PFSK-1 (cell line): ENCODE measurements at regions not wholly inside any gene's neighbourhood (a gene's known extent, or its start where the extent isn't known, plus 50 kb on each side); places are given as distances from the start of the nearest gene placed in this dataset.

Experiments used
- FOXP2 ChIP-seq: optimal IDR thresholded peaks from 2 replicates; pipeline ENCODE3; 2011; ENCODE audit warnings: borderline replicate concordance, control low read depth, inconsistent platforms; ENCODE audit not compliant: insufficient read depth; ENCODE audit errors: extremely low read length, extremely low read depth
- POLR2AphosphoS5 ChIP-seq: IDR thresholded peaks from 2 replicates; pipeline ENCODE4 v1.6.1; 2012; ENCODE audit warnings: low read depth, mild to moderate bottlenecking, control low read depth, low read length, moderate library complexity
- SIN3A ChIP-seq: IDR thresholded peaks from 2 replicates; pipeline ENCODE4 v1.6.1; 2012; ENCODE audit warnings: mild to moderate bottlenecking, low read length, moderate library complexity, borderline replicate concordance; ENCODE audit not compliant: insufficient read depth
- TAF1 ChIP-seq: IDR thresholded peaks from 2 replicates; pipeline ENCODE4 v1.6.1; 2012; ENCODE audit warnings: low read length, control low read depth, borderline replicate concordance; ENCODE audit not compliant: insufficient read depth
- TF ChIP-seq, protein P1 (sequence below), 2 experiments: IDR thresholded peaks; 2 replicates each; pipeline versions ENCODE4 v1.6.1 to v1.8.0; 2011 to 2012; ENCODE audit warnings: low read depth in 2 of 2, low read length in 2 of 2, control low read depth in 1 of 2, inconsistent platforms in 1 of 2, mild to moderate bottlenecking in 1 of 2, moderate library complexity in 1 of 2; ENCODE audit not compliant: insufficient read depth in 1 of 2

DNA sequence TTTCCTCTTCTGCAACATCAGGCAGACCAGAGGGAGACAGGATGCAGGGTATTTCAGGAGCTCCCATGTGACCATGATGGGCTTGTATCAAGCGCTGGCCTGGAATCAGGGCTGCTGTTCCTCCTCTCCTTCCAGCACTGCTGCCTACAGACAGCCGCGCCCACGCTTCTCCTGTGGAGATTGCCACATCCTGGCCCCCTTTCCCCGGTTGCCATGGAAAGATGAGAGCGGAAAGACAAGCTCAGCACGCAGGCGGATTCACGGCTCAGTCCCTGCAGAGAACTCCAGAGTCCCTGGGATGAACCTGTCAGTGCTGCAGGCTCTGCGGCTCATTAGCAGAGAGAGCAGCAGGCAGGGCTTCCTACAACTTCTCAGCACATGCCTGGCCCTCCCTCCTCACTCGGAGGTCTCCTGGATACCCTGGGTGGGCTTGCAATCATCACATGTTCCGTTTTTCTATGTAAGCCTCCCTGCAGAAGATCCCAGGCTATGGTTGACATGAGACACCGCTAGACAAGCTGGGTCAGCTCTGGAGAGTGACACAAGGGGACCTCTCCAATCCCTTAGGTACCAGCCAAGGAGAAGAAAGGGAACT is 497.8 kb upstream of the MYT1L start:
- TF ChIP-seq SIN3A: no peak
- TF ChIP-seq TAF1: no peak
- no peak for TF ChIP-seq POLR2AphosphoS5
- TF ChIP-seq, protein P1, sequence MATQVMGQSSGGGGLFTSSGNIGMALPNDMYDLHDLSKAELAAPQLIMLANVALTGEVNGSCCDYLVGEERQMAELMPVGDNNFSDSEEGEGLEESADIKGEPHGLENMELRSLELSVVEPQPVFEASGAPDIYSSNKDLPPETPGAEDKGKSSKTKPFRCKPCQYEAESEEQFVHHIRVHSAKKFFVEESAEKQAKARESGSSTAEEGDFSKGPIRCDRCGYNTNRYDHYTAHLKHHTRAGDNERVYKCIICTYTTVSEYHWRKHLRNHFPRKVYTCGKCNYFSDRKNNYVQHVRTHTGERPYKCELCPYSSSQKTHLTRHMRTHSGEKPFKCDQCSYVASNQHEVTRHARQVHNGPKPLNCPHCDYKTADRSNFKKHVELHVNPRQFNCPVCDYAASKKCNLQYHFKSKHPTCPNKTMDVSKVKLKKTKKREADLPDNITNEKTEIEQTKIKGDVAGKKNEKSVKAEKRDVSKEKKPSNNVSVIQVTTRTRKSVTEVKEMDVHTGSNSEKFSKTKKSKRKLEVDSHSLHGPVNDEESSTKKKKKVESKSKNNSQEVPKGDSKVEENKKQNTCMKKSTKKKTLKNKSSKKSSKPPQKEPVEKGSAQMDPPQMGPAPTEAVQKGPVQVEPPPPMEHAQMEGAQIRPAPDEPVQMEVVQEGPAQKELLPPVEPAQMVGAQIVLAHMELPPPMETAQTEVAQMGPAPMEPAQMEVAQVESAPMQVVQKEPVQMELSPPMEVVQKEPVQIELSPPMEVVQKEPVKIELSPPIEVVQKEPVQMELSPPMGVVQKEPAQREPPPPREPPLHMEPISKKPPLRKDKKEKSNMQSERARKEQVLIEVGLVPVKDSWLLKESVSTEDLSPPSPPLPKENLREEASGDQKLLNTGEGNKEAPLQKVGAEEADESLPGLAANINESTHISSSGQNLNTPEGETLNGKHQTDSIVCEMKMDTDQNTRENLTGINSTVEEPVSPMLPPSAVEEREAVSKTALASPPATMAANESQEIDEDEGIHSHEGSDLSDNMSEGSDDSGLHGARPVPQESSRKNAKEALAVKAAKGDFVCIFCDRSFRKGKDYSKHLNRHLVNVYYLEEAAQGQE (IDR thresholded peaks at IDR 0.05; ENCODE audit: insufficient read depth in 1 of 2, low read depth in 2 of 2, low read length in 2 of 2): no peak
- TF ChIP-seq FOXP2: no peak

GRCh38 chr2:2827761-2828221 is 496.7 kb upstream of the MYT1L start:
- TF ChIP-seq SIN3A (no peak), POLR2AphosphoS5 (no peak), TAF1 (no peak), FOXP2 (no peak)
- TF ChIP-seq, protein P1 (IDR thresholded peaks at IDR 0.05; ENCODE audit: insufficient read depth in 1 of 2, low read depth in 2 of 2, low read length in 2 of 2): no peak

DNA sequence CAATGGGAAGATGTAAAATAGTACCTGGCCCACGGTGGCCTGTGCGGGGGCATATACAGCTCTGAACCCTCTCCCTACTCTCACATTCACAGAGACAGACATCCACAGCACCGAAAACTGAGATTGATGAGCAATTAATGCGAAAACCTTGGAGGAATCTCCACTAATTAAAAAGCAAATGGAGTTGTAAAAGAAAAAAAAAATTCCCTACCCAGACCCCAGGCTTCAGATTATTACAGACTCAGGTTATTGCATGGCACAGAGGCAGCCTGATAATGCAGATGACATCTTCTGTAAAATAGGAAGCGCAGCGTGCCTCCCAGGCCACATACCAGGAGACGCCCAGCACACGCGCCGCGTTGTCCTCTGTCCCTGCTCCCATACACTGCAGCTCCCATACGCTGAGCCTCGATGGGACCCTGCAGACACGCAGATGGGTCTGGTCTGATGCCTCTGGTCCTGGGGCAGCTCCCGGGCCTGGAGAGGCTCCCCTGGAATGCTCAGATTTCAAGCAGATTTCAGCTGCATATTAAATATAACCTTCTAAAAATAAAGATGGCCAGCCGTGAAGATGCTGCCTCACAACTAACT is 496.1 kb upstream of the MYT1L start:
- TF ChIP-seq TAF1: no peak
- TF ChIP-seq, protein P1 (IDR thresholded peaks at IDR 0.05; ENCODE audit: insufficient read depth in 1 of 2, low read depth in 2 of 2, low read length in 2 of 2): no peak
- TF ChIP-seq SIN3A: no peak
- no peak for TF ChIP-seq FOXP2
- TF ChIP-seq POLR2AphosphoS5: no peak

DNA sequence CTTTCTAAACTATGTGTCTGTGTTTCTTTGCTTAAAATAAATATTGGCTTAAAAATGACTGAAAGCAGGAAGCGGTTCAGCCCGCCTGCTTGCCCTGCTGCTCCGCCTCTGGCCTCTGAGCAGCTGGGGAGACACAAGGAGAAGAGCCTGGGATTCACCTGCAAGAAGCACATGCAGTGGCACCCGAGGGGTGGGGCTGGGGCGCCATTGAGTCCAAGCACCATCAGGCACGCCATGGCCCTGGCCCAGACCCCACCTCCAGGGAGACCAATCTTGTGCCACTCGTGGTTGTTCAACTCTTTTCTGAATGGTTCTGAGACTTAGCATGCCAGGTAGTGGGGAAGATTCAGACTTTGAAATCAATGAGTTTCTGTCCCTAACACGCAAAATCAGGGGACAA is 495.5 kb upstream of the MYT1L start:
- TF ChIP-seq, protein P1 (IDR thresholded peaks at IDR 0.05; ENCODE audit: insufficient read depth in 1 of 2, low read depth in 2 of 2, low read length in 2 of 2): no peak

GRCh38 chr2:2826209-2826551 is 495.1 kb upstream of the MYT1L start:
- TF ChIP-seq TAF1: no peak
- TF ChIP-seq POLR2AphosphoS5: no peak
- TF ChIP-seq, protein P1 (IDR thresholded peaks at IDR 0.05; ENCODE audit: insufficient read depth in 1 of 2, low read depth in 2 of 2, low read length in 2 of 2): no peak
- no peak for TF ChIP-seq FOXP2
- no peak for TF ChIP-seq SIN3A
